GM12878 (cell line): ENCODE measurements at regions not wholly inside any gene's neighbourhood (a gene's known extent, or its start where the extent isn't known, plus 50 kb on each side); places are given as distances from the start of the nearest gene placed in this dataset.

Source experiments
- CTCF ChIP-seq, 3 experiments: IDR thresholded peaks in 2 of 3; conservative IDR thresholded peaks in 1 of 3; 2 replicates each; pipeline ENCODE4 v1.5.1; 2011; ENCODE audit warnings: low read depth in 3 of 3, low read length in 3 of 3, mild to moderate bottlenecking in 3 of 3, control low read depth in 2 of 3, moderate library complexity in 2 of 3, inconsistent platforms in 1 of 3, mixed read lengths in 1 of 3; ENCODE audit not compliant: control insufficient read depth in 2 of 3, insufficient read depth in 1 of 3; ENCODE audit errors: extremely low read depth in 1 of 3
- EZH2 ChIP-seq: IDR thresholded peaks from 2 replicates; pipeline ENCODE4 v1.6.1; 2012; ENCODE audit warnings: low read depth, mild to moderate bottlenecking, control low read depth, inconsistent platforms, low read length, borderline replicate concordance; ENCODE audit not compliant: control insufficient read depth
- PRDM15 ChIP-seq: fragments of 450-650 bp; formaldehyde crosslinking; IDR thresholded peaks from 2 replicates; pipeline ENCODE4 v1.4.0; 2020; ENCODE audit warnings: mild to moderate bottlenecking, moderate library complexity
- ZNF24 ChIP-seq: fragments of 450-650 bp; IDR thresholded peaks from 2 replicates; pipeline ENCODE4 v1.6.1; 2017; ENCODE audit warnings: antibody characterized with exemption, mild to moderate bottlenecking

GRCh38 chr1:204775546-204775945 lies 90.0 kb upstream of the LRRN2 start:
- no peak for TF ChIP-seq EZH2
- no peak for TF ChIP-seq PRDM15 (CRISPR knock-in tag)
- TF ChIP-seq CTCF (IDR thresholded peaks at IDR 0.05 in 2 of 3, conservative IDR thresholded peaks at IDR 0.05 in 1 of 3; ENCODE audit: control insufficient read depth in 2 of 3, extremely low read depth in 1 of 3, insufficient read depth in 1 of 3, low read depth in 3 of 3, low read length in 3 of 3): no peak
- no peak for TF ChIP-seq ZNF24
